ENCODE measurements at regions not wholly inside any gene's neighbourhood (a gene's known extent, or its start where the extent isn't known, plus 50 kb on each side); places are given as distances from the start of the nearest gene placed in this dataset.

DNA sequence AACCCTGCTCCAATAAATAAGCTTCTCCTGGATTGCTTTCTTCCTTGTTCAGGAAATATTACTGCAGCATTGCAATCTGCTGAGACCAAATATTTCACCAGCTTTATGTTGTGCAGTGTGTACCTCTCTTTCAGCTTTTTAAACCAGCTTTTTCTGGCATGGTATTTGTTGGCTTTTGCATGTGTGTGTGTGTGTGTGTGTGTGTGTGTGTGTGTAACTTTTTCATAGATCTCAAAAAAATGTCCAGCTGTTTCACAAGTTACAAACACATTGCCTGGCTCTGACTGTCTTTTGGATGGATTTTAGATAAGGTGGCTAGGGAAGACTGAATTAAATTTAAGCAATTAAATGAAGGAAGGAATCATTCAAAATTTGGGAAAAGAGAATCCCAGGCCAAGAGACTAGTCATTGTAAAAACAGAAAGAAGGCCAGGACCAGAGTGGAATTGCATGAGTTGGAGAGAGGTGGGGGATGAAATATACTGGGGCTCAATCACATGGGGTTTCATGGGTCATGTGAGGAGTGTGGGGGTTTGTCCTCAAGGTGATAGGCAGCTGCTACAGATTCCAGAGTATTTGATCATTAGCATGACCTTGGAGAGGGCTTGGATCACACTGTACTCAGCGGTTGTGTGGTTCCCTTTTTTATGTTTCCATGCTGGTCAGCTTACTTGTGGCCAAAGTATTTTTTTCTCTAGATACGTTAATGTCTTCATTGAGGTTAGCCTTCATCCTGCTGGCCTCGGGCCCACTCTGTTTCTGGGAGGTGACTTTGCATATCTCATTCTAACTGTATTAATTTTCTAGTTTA lies 357.7 kb upstream of the BOD1L1 start:
- H3K27ac ChIP-seq (ENCODE audit: low read depth in 2 of 2, low read length in 2 of 2), result peak overlapping the region; percentile 44 to 65
- no peaks in the 10 kb centered on the region for H3K9me3 ChIP-seq (ENCODE audit: control insufficient read depth in 2 of 3, insufficient read depth in 1 of 3, low read length in 3 of 3)
- H3K36me3 ChIP-seq (ENCODE audit: control insufficient read depth in 2 of 3, insufficient read depth in 3 of 3, low read length in 3 of 3), result no peaks in the 10 kb centered on the region
- H3K9ac ChIP-seq (ENCODE audit: low read length in 3 of 3), result peak overlapping the region in 1 of 3 donors; percentile 13
- FAIRE-seq, result no peak
- intact Hi-C loops (cut with DNase I), result no loop called here
- peaks cover 0 to 26% (median 7%) of the 10 kb centered on the region in 3 donors for H3K4me1 ChIP-seq (ENCODE audit: control insufficient read depth in 2 of 3, insufficient read depth in 2 of 3, low read depth in 1 of 3, low read length in 3 of 3)
- no peaks in the 10 kb centered on the region for H3K27me3 ChIP-seq (ENCODE audit: control insufficient read depth, insufficient read depth, low read length)
- no peak overlapping the region for H3K4me3 ChIP-seq (ENCODE audit: low read length in 3 of 3)
- peak in 1 of 5 donors; percentile 6 for DNase-seq
- TF ChIP-seq, protein P1, sequence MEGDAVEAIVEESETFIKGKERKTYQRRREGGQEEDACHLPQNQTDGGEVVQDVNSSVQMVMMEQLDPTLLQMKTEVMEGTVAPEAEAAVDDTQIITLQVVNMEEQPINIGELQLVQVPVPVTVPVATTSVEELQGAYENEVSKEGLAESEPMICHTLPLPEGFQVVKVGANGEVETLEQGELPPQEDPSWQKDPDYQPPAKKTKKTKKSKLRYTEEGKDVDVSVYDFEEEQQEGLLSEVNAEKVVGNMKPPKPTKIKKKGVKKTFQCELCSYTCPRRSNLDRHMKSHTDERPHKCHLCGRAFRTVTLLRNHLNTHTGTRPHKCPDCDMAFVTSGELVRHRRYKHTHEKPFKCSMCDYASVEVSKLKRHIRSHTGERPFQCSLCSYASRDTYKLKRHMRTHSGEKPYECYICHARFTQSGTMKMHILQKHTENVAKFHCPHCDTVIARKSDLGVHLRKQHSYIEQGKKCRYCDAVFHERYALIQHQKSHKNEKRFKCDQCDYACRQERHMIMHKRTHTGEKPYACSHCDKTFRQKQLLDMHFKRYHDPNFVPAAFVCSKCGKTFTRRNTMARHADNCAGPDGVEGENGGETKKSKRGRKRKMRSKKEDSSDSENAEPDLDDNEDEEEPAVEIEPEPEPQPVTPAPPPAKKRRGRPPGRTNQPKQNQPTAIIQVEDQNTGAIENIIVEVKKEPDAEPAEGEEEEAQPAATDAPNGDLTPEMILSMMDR (IDR thresholded peaks at IDR 0.05; ENCODE audit: borderline replicate concordance, extremely low read depth, insufficient read depth), result no peak

DNA sequence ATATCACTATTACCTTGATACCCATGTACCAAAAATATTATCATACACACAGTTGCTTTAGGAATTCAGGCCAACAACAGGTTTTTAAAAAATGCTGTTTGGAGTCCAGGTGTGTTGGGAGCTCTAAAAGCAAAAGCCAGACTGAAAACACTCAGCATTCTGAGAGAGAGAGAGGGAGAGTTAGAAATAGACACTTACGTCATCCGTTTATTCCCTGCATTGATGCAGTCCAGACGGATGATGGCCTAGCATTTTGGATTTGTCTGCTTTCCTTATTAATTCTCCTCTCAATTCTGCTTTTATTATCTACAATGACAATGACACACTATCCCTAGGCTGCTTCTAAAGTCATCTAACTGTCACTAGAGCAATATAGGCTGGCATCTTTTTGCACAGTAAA lies 358.3 kb upstream of the BOD1L1 start:
- FAIRE-seq (no peak), DNase-seq (no peak)
- intact Hi-C loops (cut with DNase I), result no loop called here
- Histone ChIP-seq H3K9ac (ENCODE audit: low read length in 3 of 3) (peak overlapping the region in 1 of 3 donors; percentile 13), H3K27ac (ENCODE audit: low read depth in 2 of 2, low read length in 2 of 2) (peak overlapping the region; percentile 44 to 65), H3K4me1 (ENCODE audit: control insufficient read depth in 2 of 3, insufficient read depth in 2 of 3, low read depth in 1 of 3, low read length in 3 of 3) (peaks cover 0 to 28% (median 7%) of the 10 kb centered on the region in 3 donors), H3K27me3 (ENCODE audit: control insufficient read depth, insufficient read depth, low read length) (no peaks in the 10 kb centered on the region), H3K9me3 (ENCODE audit: control insufficient read depth in 2 of 3, insufficient read depth in 1 of 3, low read length in 3 of 3) (no peaks in the 10 kb centered on the region), H3K36me3 (ENCODE audit: control insufficient read depth in 2 of 3, insufficient read depth in 3 of 3, low read length in 3 of 3) (no peaks in the 10 kb centered on the region), H3K4me3 (ENCODE audit: low read length in 3 of 3) (no peak overlapping the region)
- TF ChIP-seq, protein P1 (IDR thresholded peaks at IDR 0.05; ENCODE audit: borderline replicate concordance, extremely low read depth, insufficient read depth), result no peak

DNA sequence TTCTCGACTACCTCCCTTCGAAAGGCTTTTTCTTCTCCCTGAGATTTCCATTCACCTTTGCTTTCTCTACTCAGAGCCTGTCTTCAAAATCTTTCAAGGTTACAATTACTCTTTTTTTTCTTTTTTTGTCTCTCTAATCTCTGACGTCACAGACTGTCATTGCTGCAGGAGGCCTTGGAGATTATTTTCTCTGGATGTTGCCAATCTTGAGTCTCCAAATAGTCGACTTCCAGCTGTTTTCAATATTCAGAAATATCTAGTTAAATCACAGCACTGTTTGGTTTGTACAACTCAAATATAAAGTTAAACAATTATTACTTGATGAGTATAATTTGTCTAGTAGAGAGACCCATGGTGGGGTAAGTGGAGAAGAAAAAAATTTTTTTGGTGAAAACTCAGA lies 359.0 kb upstream of the BOD1L1 start:
- no peaks in the 10 kb centered on the region for H3K36me3 ChIP-seq (ENCODE audit: control insufficient read depth in 2 of 3, insufficient read depth in 3 of 3, low read length in 3 of 3)
- no peak overlapping the region for H3K4me3 ChIP-seq (ENCODE audit: low read length in 3 of 3)
- FAIRE-seq (no peak), DNase-seq (no peak)
- no peaks in the 10 kb centered on the region for H3K9me3 ChIP-seq (ENCODE audit: control insufficient read depth in 2 of 3, insufficient read depth in 1 of 3, low read length in 3 of 3)
- intact Hi-C loops (cut with DNase I), result no loop called here
- H3K27ac ChIP-seq (ENCODE audit: low read depth in 2 of 2, low read length in 2 of 2), result peak overlapping the region in 1 of 2 donors; percentile 44
- peaks cover 0 to 31% (median 7%) of the 10 kb centered on the region in 3 donors for H3K4me1 ChIP-seq (ENCODE audit: control insufficient read depth in 2 of 3, insufficient read depth in 2 of 3, low read depth in 1 of 3, low read length in 3 of 3)
- H3K9ac ChIP-seq (ENCODE audit: low read length in 3 of 3), result no peak overlapping the region
- TF ChIP-seq, protein P1 (IDR thresholded peaks at IDR 0.05; ENCODE audit: borderline replicate concordance, extremely low read depth, insufficient read depth), result no peak
- no peaks in the 10 kb centered on the region for H3K27me3 ChIP-seq (ENCODE audit: control insufficient read depth, insufficient read depth, low read length)
